ENCODE measurements at regions not wholly inside any gene's neighbourhood (a gene's known extent, or its start where the extent isn't known, plus 50 kb on each side); places are given as distances from the start of the nearest gene placed in this dataset.

GRCh38 chr5:4674166-4674565 is 466.0 kb upstream of the ADAMTS16 start:
- DNase-seq (ENCODE audit: low spot score), result no peak
- no peak for FAIRE-seq

- FAIRE-seq (no peak), DNase-seq (ENCODE audit: low spot score) (no peak)
These were observed 463.2 kb upstream of the ADAMTS16 start for GRCh38 chr5:4676934-4677333.

DNA sequence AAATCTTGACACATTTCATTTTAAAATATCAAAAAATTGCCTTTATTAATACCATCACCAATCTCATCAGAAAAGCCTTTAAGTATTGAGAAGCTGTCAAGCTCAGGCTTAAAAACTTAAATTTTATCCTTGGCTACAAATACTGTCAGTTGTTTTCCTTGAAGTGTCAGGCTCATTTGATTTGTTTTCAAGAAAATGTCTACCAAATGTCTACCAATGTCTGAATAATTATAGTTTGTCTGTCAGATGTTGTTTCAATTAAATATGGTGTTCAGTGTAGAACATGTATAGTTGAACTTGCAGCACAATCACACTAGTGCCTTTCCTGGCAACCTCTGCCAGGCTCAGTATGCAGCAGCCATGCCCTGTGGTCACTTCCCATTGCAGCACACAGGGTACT is 455.2 kb upstream of the ADAMTS16 start:
- DNase-seq (ENCODE audit: low spot score) (no peak), FAIRE-seq (no peak)

DNA sequence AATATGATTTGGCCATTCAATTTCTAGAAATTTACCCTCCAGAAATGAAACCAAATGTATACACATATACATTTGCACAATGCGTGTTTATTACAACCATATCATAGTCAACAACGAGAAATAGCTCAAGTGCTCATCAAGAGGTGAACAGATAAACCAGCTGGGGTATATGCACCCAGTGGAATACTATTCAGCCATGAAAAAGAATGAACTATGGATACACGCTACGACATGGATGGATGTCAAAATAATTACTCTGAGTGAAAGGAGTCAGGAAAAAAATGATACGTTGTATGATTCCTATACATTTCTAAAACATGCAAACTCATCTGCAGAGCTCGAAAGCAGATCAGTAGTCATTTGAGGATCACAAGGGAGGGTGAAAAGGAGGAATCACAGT is 441.5 kb upstream of the ADAMTS16 start:
- FAIRE-seq (no peak), DNase-seq (ENCODE audit: low spot score) (no peak)

DNA sequence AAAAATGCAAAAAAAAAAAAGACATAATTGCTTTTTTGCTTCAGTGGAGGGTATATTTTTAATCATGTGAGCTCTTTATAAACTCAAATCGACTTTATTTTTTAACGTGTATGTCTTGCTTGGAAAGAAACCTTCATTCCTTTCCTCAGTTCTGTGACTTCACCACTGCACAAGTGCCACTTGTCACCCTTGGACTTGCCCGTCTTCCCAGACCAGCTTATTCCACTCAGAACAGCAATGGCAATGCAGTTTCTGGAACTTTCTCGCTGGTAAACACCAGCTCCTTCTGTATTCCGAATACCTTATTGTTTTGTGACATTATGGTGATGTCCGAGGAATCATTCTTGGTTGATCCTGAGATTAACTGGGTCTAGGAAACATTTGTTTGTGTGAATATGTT is 440.5 kb upstream of the ADAMTS16 start:
- no peak for DNase-seq (ENCODE audit: low spot score)
- no peak for FAIRE-seq

GRCh38 chr5:4700069-4700468 is 440.1 kb upstream of the ADAMTS16 start:
- DNase-seq (ENCODE audit: low spot score), result peak; percentile 61
- no peak for FAIRE-seq

DNA sequence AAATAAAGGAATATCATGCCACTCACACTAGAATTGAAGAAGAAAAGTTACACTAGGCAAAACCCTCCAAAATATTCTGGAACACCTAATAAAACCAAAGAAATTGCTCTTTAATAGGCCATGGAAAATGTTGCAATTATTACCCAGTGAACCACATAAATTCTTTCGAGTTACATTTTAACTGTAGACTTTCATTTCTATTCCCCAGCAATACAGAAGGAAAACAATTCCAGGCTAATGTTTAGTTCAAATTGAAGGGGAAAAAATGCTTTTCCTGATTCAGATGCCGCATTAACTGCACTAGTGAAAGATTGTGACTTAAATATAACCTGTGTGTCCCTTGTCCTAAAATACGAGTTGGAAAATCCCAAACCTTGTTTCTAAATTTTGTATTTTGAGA is 439.3 kb upstream of the ADAMTS16 start:
- peak; percentile 27 for DNase-seq (ENCODE audit: low spot score)
- FAIRE-seq, result peak; percentile 90

- DNase-seq (ENCODE audit: low spot score), result no peak
- no peak for FAIRE-seq
These were observed 436.1 kb upstream of the ADAMTS16 start for GRCh38 chr5:4703931-4704458.

DNA sequence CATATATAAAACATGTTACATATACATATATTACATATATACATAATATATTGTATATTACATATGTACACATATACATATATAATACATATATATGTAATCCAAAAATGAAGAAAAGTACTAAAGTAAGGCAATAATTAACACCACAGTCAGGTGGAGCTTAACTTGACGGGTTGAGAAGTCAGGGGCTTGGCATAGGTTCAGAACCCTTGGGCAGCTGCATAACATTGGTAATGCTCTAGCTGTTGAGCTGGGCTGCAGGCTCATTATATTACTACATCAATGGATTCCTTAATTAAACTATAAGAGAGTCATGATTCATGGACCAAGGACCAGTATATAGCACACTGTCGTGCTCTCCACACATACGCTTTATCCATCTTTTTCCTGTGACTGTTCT is 435.2 kb upstream of the ADAMTS16 start:
- FAIRE-seq (no peak), DNase-seq (ENCODE audit: low spot score) (no peak)

GRCh38 chr5:4716781-4717180 is 423.3 kb upstream of the ADAMTS16 start:
- DNase-seq (ENCODE audit: low spot score) (no peak), FAIRE-seq (no peak)

GRCh38 chr5:4717446-4717845 is 422.7 kb upstream of the ADAMTS16 start:
- FAIRE-seq, result no peak

DNA sequence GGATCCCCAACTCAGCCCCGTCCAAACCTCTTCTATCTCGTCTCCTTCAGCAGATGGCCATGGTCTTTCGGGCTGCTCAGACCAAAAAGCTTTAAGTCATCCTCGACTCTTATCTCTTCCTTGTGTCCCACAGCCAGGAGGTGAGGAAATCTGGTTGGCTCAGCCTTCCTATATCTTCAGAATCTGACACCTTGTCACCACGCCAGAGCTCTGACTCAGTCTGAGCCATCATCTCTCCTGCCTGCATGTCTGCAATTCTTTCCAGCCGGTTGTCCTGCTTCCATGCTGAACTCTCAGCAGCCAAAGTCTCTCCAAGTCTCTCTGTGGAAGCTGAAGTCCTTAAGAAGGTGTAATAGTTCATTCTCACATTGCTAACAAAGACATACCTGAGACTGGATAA is 419.3 kb upstream of the ADAMTS16 start:
- peak; percentile 86 for DNase-seq (ENCODE audit: low spot score)
- peak; percentile 86 for FAIRE-seq

More at GRCh38 chr5:4717446-4717845, 422.7 kb upstream of the ADAMTS16 start:
- DNase-seq (ENCODE audit: low spot score), result no peak

GRCh38 chr5:4722886-4723285 is 417.2 kb upstream of the ADAMTS16 start:
- no peak for FAIRE-seq
- no peak for DNase-seq (ENCODE audit: low spot score)

DNA sequence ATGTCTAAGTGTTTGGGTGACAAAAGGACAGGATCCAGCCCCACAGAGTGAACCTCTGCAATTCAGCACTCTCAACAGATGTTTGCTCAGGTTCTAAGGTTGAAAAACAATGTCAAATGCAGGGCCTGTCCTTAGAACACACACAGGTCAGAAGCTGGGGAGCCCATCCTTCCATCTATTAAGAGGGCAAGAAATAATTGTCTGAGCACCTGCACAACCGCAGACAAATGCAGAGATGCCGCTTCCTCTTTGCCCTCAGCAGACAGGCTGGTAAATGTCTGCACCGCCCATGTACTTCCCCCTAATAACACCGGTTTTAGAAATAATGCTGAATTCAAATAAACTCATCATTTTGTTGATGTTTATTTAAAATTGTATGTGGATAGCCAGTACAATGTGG is 414.5 kb upstream of the ADAMTS16 start:
- no peak for DNase-seq (ENCODE audit: low spot score)
- no peak for FAIRE-seq

DNA sequence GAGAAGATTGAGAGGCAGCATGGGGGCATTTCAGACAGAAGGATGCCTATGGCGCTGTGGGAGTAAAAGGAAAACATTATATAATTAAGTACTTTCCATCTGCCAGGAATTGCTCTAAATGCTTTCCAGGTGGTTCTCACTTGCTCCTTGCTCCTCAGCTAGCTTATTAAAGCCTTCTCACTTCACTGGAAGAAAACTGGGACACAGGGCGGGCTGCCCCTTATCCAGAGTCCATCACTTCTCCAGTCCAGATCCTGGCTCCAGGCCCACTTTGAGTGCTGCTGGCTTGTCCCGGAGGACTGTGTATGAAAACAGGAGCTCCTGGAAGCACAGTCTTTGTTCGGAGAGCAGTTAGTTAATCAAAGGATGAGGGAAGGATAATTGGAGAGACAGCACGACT is 409.9 kb upstream of the ADAMTS16 start:
- FAIRE-seq (no peak), DNase-seq (ENCODE audit: low spot score) (no peak)

DNA sequence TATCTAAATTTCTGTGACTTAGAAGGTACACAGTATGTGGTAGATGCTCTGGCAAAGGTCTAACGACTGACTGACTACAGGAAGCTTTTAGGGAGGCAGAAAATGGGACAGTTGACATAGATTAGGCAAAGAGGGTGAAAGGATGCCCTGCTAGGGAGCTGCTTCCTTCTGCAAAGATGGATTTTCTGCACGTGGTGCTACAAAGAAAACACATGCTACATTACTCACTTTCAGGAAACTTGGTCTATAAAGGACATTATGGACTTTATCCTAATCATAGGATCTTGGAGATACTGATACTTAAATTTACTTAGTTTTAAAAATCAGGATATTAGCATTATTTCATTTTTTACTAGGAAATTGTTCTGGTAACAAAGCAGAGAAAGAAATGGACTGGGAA is 405.8 kb upstream of the ADAMTS16 start:
- no peak for FAIRE-seq
- no peak for DNase-seq (ENCODE audit: low spot score)

DNA sequence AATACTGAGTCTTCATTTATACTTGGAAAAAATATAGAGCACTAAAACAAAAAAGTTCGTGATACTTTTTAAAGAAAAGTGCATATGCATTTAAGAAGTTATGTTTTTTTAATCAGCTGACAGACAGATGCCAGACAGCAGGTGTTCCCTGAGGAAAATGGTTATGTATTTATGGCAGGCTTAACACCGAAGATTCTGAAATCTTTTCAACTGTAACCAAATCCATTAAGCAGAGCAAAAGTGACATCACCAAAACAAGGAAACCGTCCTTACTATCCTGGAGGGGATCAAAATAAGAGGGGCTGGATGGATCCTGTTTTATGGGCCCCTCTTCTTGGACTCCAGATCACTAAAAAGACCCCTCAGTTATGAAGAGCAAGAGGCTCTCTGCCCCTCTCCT is 404.9 kb upstream of the ADAMTS16 start:
- peak; percentile 11 for FAIRE-seq
- DNase-seq (ENCODE audit: low spot score), result no peak

DNA sequence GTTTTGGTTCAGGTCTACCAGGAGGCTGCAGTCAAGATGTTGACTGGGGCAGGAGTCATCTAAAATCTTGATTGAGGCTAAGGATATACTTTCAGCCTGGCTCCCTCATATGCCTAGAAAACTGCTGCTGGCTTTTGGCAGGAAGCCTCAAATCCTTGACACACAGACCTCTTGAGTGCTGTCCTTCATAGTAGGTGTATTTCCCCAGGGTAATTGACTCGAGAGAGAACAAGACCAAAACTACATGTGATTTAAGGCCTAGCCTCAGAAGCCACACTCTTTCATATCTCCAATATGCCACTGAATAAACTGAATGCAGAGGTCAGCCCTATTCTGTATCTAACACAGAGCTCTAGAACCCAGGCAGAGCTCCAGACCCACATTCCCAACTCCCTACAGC is 402.3 kb upstream of the ADAMTS16 start:
- no peak for FAIRE-seq

DNA sequence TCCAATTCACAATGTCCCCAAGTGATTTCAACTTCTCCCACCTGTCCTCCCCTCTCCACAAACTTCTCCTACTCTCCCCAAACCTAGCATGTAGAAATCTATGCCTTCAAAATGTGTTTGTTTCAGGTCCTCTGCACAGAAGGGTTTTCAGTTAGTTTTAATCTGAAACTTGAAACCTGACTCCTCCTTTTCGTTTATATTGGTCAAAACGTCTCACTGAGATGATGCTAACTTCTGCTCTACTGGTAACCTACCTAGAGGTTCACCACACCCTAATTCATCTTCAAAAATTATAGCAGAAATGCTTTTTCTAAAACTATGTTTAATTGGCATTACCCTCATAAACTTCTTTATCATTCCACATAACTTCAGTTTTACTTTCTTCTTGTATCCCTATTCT is 401.8 kb upstream of the ADAMTS16 start:
- no peak for FAIRE-seq

More for the DNA sequence above, 402.3 kb upstream of the ADAMTS16 start:
- no peak for DNase-seq (ENCODE audit: low spot score)

DNA sequence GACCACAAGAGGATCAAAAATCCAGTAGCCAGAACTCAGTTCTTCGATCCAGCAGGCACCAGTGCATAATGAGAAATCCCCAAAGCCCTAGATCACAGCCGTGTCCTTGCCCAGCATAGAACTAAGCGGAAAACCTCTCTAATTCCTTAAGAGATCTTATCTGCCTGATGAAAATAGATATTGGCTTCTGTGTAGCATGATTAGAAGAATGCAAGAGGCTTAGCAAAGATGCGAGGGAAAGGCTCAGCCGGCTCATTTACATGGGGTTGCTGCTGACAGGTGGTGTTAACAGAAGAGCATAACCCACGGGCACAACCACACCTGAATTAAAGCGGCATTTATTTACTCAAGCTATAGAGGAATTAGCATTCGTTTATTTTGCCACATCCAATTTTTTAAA is 400.0 kb upstream of the ADAMTS16 start:
- FAIRE-seq (no peak), DNase-seq (ENCODE audit: low spot score) (no peak)

More for the DNA sequence above, 401.8 kb upstream of the ADAMTS16 start:
- no peak for DNase-seq (ENCODE audit: low spot score)

GRCh38 chr5:4758550-4758949 is 381.6 kb upstream of the ADAMTS16 start:
- no peak for FAIRE-seq
- DNase-seq (ENCODE audit: low spot score), result no peak

- FAIRE-seq (no peak), DNase-seq (ENCODE audit: low spot score) (no peak)
These were observed 381.1 kb upstream of the ADAMTS16 start for GRCh38 chr5:4758996-4759395.

- FAIRE-seq (no peak), DNase-seq (ENCODE audit: low spot score) (no peak)
These were observed 377.8 kb upstream of the ADAMTS16 start for GRCh38 chr5:4762316-4762715.

- DNase-seq (ENCODE audit: low spot score), result no peak
- no peak for FAIRE-seq
These were observed 374.7 kb upstream of the ADAMTS16 start for GRCh38 chr5:4765411-4765810.
